ENCODE measurements at regions not wholly inside any gene's neighbourhood (a gene's known extent, or its start where the extent isn't known, plus 50 kb on each side); places are given as distances from the start of the nearest gene placed in this dataset.

DNA sequence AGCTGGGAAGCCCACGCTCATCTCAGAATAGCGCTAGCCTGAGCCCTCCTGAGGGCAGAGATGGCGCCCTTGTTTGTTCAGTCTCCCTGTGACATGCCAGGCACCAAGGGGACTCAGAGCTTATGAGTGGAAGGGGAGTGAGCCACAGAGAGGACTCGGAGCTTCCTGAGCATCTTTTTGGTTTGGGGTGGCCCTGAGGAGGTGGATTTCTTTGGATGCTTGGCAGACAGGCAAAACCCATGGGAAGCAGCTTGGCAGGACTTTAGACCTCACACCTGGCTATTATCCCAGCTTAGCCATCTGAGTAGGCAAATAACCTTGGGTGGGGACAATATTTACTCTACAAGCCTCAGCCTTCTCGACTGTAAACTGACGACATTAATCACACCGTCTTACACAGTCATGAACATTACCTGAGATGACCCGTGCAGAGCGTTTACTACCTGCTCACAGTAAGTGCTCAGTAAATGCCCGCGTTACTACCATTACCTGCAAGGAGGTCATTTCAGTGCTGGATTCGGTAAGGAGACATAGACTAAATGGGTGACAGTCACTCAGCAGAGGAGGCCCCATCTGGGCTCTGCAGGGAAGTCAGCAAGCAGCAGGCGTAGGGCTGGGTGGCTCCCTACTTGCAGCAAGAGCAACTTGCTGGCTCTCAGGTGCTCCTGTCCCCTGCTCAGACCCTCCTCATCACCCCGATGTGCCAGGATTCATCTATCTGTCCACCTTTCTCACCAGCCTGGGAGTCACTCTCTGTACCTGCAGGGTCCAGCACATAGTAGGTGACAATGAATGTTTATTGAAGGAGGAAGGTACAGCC lies 54.9 kb downstream of the KLHDC7A start:
- DNase-seq: peak in 1 of 2 experiments; percentile 45

- DNase-seq: no peak
Observed at GRCh38 chr1:18536356-18536755, 55.6 kb downstream of the KLHDC7A start.

GRCh38 chr1:18536915-18537314 lies 56.2 kb downstream of the KLHDC7A start:
- DNase-seq: no peak

DNA sequence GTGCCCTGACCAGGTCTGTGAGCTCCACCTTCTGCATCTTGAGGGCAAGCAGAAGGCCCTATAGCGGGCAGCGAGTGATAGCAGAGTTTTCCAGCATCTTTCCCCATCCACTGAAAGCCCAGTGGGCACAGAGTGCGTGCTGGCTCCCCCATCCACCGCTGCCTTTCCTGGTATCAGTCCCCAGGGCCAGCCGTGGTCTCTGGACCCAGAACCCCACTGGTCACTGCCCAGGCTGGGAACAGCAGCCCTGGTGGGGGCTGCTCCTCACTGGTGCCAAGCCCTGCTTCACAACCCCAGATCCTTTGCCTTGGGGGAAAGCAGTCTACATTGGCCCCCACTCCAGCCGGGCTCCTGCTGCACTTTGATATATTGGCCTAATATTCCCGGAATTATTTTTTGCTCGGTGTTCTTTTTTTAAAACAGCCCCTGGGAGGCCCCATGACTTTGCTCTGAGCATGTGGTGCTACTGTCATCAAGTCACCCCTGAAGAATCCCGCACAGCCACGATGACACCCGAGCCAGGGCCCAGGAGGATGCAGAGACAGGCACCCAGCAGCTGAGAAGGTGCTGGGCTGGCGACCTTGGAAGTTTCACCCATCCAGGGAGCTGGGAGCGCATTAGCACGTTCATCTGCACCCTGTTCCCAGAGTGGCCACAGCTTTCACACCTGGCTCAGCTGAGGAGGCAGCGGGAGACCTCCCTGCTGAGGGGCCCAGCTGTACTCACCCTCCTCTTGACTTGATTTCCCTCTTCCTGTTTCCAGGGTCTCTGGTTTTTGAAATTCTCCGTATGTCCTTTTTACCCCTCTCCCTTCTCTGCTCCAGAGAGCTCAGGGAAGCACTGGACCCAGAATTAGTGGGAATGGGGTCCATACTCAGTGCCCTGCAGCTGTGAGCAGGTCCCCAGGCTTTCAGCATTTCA lies 56.9 kb downstream of the KLHDC7A start:
- DNase-seq: no peak

- peak; percentile 24 to 77 for DNase-seq
Observed at GRCh38 chr1:18539171-18539570, 58.4 kb downstream of the KLHDC7A start.

DNA sequence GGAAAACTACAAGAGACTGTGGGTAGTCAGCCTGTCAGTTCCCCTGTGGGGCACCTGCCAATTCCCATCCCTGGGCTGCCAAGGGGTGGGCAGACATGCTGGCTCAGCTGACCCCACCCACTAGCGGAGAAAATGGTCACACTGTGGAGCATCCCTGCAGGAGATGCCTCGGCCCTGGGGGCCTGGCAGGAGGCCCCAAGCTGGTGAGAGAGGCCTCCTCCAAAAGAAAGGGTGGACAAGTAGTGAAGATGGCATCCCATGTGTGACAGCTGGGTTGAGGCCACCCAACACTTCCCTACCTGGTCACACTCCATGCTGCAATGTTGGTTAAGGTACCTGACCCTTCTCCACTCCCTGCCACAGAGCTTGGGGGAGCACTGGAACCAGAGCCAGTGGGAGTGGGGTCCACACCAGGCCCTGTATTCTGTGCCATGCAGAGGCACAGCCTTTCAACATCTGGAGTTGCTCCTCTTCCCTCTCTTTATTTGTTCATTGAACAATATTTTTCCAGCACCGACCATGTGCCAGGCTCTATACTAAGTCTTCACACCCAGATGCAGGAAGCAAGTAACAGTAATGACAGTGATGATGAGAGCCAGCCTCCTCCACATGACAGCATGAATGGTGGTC lies 59.5 kb downstream of the KLHDC7A start:
- DNase-seq: no peak

GRCh38 chr1:18541046-18541795 lies 60.5 kb downstream of the KLHDC7A start:
- no peak for DNase-seq

- no peak for DNase-seq
Observed at GRCh38 chr1:18542351-18542750, 61.6 kb downstream of the KLHDC7A start.

GRCh38 chr1:18546026-18546425 lies 65.3 kb downstream of the KLHDC7A start:
- no peak for DNase-seq

- no peak for DNase-seq
Observed at GRCh38 chr1:18547460-18547859, 66.7 kb downstream of the KLHDC7A start.

GRCh38 chr1:18548643-18549042 lies 67.9 kb downstream of the KLHDC7A start:
- no peak for DNase-seq

- no peak for DNase-seq
Observed at GRCh38 chr1:18549106-18549505, 68.4 kb downstream of the KLHDC7A start.

DNA sequence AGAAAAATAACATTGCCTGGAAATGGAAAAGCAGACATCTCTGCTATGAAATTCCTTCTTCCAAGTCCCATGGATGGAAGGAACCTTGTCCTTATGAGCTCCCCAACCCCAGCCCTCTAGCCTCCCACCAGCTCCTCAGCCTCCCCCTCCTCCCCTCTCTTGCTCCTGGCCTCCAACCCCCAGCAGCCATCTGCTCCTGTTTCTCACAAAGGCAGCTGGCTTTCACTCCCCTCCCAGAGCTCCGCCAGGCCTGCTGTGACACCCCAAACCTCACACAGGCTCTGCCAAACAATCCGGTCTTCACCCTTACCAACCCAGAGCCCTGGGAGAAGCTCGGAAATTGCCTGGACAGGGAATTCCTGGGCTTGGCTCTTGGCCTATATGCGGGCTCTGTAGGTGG lies 69.2 kb downstream of the KLHDC7A start:
- no peak for DNase-seq

DNA sequence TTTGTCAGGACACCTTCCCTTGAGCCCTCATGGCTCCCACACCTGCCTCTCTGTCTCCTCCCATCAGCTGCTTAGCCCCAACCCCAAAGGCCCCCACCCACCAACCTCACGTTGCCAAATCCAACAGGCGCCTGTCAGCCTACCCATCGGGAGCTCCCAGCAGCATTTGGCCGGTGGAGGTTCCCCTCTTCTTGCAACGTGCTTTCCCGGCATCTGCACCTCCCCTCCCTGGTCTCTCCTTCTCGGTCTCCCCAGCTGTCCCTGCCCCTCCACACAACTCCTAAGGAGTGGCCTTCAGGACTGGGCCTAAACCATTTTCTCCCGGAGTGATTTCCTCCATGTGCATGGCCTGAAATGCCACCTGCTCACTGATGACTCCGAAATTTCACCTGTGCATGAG lies 71.9 kb downstream of the KLHDC7A start:
- DNase-seq: no peak

DNA sequence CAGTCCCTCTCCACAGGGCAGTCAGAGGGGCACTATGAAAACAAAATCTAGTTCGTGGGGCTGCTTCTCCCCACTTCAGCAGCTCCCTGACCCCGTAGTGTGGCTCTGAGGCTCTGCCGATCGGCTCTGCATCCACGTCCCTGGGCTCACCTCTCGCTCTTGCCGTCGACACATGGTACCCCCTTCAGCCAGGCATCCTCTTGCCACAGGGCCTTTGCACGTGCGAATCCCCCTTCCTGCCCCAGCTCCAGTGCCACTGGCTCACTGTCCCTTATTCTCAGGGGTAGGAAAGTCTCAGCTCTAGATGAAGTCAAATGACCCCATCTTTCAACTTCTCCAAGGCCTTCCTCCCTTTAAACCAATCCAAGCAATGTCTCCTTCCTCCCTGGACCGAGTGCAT lies 72.7 kb downstream of the KLHDC7A start:
- DNase-seq: no peak

DNA sequence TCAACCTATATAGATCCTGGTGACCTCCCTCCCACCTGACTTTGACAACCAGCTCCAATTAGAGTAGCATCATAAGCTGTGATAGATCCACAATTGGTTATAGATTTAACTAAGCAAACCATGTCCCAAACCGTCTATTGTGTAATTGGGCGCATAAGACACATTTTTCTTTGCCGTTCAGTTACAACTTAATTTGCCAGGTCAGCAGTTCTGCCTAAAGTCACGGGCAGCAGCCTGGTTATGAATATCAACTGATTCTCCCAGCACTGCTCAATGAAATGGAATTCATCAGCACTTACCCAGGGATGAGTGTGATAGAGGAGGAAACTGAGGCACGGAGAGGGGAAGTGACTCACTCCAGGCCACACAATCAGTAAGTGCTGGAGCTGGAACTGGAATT lies 73.4 kb downstream of the KLHDC7A start:
- DNase-seq: no peak

DNA sequence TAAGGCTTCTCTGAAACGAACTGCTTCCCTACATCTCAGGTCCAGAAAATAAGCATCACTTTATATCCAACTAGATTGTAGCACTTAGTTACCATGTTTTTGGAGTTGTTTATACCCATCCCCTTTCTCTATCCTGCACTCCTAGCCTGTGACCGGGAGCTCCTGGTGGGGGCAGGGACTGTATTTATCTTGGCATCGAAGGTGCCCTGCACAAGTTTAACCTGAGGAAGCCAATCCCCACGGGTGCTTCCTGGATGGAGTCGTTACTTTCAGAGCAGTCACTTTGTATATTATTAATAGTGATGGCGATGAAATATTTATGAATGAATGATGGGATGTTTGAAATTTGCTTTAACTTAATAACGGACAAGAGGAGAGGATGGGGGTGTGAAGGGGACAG lies 73.9 kb downstream of the KLHDC7A start:
- DNase-seq: no peak

DNA sequence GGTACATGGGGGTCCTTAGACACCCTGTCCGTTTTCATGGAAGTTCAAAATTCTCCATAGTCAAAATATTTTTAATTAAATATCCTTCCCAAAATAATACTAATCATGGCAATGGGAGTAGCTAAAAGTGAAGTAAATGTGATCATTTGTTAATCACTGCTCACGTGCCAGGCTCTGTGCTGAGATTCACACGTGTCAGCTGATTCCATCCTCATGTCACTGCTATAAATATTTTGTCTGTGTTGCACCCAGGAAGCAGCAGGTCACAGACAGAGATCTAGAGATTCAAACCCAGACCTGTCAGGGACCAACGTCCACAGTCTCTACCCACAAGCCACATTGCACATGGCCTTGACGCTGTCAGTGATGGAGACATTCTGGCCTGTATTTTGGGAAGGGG lies 74.3 kb downstream of the KLHDC7A start:
- no peak for DNase-seq

- DNase-seq: no peak
Observed at GRCh38 chr1:18556364-18556763, 74.3 kb upstream of the PAX7 start.

DNA sequence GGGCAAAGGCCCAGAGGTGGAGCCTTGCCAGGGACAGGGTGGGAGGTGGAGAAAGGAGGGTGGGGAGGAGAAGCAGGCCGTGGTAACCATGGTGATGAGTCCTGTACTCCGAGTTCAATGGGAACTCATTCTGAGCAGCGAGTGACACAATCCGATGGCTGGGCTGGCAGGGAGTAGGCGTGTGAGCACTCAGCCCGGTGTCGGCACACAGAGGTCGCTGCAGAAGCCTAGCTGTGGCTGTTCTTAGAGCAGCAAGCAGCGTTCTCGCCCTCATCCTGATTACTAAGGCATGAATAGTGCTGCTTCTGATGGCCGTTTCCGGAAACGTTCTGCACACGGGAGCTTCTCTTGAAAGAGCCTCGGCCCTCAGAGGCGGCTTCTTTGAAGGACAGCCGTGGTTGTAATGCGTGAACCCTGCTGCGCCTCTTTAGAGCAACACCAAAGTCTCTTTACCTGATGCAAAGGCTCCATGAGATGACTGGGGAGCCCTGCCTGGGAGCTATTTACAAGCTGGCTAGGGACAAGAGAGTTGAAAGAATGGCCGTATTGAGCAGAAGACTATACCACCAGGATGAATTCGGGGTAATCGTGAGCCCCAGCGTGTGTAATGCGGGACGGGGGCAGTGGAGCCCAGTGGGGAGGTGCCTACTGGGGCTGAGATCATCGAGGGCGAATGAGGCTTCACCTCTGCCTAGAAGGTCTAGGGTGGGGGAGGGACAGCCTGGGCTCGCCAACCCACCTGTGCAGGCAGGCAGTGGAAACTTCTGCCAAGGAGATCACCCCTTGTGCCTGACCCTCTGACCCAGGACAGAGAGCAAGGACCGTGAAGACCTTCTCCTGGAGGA lies 72.8 kb upstream of the PAX7 start:
- peak in 1 of 2 experiments; percentile 34 for DNase-seq

GRCh38 chr1:18560692-18561091 lies 70.0 kb upstream of the PAX7 start:
- DNase-seq: no peak

DNA sequence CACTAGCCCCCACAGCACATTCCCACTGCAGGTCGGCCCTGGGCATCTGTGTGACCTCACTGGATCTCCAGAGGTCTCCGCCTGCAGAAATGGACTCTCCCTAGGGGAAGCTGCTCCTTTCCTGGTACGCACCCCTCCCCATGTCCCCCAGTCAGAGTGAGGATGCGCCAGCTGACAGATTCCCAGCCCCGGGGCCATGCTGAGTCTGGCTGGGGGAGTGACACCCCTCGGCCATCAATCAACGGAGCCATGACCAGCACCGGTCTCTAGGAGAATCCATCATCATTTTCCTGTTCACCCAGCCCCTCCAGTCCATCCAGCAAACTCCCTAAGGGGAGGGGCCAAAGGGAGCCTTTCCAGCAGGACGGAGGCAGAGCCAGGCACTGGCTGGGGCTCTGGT lies 68.7 kb upstream of the PAX7 start:
- DNase-seq: no peak

All from NCI-H187 (cell line).